HFF-Myc (cell line): ENCODE measurements at regions not wholly inside any gene's neighbourhood (a gene's known extent, or its start where the extent isn't known, plus 50 kb on each side); places are given as distances from the start of the nearest gene placed in this dataset.

Experiments used
- DNase-seq: peaks from one replicate; pipeline ENCODE4 v3.0.0-alpha.2; 2011; ENCODE audit warnings: low read depth; ENCODE audit errors: extremely low read depth
- H3K4me3 ChIP-seq: replicated peaks from 2 replicates; pipeline ENCODE4 v1.5.1; 2011; ENCODE audit warnings: low read depth, mild to moderate bottlenecking, control low read depth, low read length
- CTCF ChIP-seq: IDR thresholded peaks from 2 replicates; pipeline ENCODE4 v1.5.1; 2012; ENCODE audit warnings: mild to moderate bottlenecking, low read depth, low read length, control low read depth; ENCODE audit errors: missing control alignments

GRCh38 chr12:85352016-85352415 lies 72.0 kb downstream of the ALX1 start:
- DNase-seq, result no peak
- TF ChIP-seq CTCF, result no peak
- H3K4me3 ChIP-seq, result no peak overlapping the region

- H3K4me3 ChIP-seq, result no peak overlapping the region
- TF ChIP-seq CTCF, result no peak
Observed at GRCh38 chr12:85356596-85357385, 76.8 kb downstream of the ALX1 start.

GRCh38 chr12:85357609-85358008 lies 77.6 kb downstream of the ALX1 start:
- no peak for TF ChIP-seq CTCF
- H3K4me3 ChIP-seq, result no peak overlapping the region
- no peak for DNase-seq

More at GRCh38 chr12:85356596-85357385, 76.8 kb downstream of the ALX1 start:
- DNase-seq, result no peak

- TF ChIP-seq CTCF, result no peak
- no peak overlapping the region for H3K4me3 ChIP-seq
- DNase-seq, result no peak
Observed at GRCh38 chr12:85358715-85359114, 78.7 kb downstream of the ALX1 start.

- no peak for TF ChIP-seq CTCF
- DNase-seq, result no peak
- H3K4me3 ChIP-seq, result no peak overlapping the region
Observed at GRCh38 chr12:85363382-85364190, 83.6 kb downstream of the ALX1 start.

- DNase-seq, result no peak
- H3K4me3 ChIP-seq, result no peak overlapping the region
- no peak for TF ChIP-seq CTCF
Observed at GRCh38 chr12:85367936-85368335, 87.9 kb downstream of the ALX1 start.
